ENCODE measurements at regions not wholly inside any gene's neighbourhood (a gene's known extent, or its start where the extent isn't known, plus 50 kb on each side); places are given as distances from the start of the nearest gene placed in this dataset.

- Histone ChIP-seq H3K4me3 (replicated peaks in 1 of 3) (no peak overlapping the region), H3K9me3 (no peaks in the 10 kb centered on the region), H3K27ac (no peak overlapping the region), H3K36me3 (no peaks in the 10 kb centered on the region), H3K4me1 (no peaks in the 10 kb centered on the region), H3K27me3 (no peaks in the 10 kb centered on the region)
- TF ChIP-seq CTCF (IDR thresholded peaks at IDR 0.05) (no peak), POLR2A (IDR thresholded peaks at IDR 0.05) (no peak)
- DNase-seq = no peak
- intact Hi-C loops (cut with DNase I) = no loop called here
- WGBS, 2 donors = 49 to 63% methylated on average over 10 of the region's 12 CpGs
Observed at GRCh38 chr1:29856340-29857114, 620.2 kb downstream of the PTPRU start.

- no peaks in the 10 kb centered on the region for H3K36me3 ChIP-seq
- intact Hi-C loops (cut with DNase I) = no loop called here
- H3K4me1 ChIP-seq = no peaks in the 10 kb centered on the region
- no peak overlapping the region for H3K4me3 ChIP-seq (replicated peaks in 1 of 3)
- H3K9me3 ChIP-seq = no peaks in the 10 kb centered on the region
- TF ChIP-seq CTCF (IDR thresholded peaks at IDR 0.05) = no peak
- TF ChIP-seq POLR2A (IDR thresholded peaks at IDR 0.05) = no peak
- 74 to 78% methylated on average over 10 of the region's 10 CpGs for WGBS, 2 donors
- no peaks in the 10 kb centered on the region for H3K27me3 ChIP-seq
- no peak for DNase-seq
- no peak overlapping the region for H3K27ac ChIP-seq
Observed at GRCh38 chr1:29855561-29856160, 619.3 kb downstream of the PTPRU start.

DNA sequence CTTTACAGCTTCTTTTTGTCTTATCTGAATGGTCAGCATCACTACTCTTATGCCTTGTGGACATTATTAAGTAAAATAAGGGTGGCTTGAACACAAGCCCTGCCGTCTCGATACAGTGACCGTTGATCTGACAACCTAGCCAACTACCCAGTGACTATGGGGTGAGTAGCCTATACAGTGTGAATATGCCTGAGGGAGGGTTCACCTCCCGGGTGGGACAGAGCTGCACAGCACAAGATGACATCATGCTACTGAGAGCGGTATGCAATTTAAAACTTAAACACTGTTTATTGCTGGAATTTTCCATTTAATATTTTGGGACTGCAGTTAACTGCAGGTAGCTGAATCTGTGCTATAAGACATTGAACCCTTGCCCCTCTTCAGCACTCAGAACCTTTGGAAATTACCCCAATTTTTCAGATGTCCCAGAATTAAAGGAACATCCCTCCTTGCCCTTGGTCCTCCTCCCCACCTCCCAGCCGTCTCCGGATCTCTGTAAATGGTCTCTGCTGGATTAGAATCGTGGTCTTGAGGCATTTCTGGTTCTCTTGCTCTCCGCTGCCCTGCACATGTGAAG lies 618.5 kb downstream of the PTPRU start:
- no peaks in the 10 kb centered on the region for H3K27me3 ChIP-seq
- no peaks in the 10 kb centered on the region for H3K36me3 ChIP-seq
- no peak overlapping the region for H3K27ac ChIP-seq
- 71 to 74% methylated on average over 9 of the region's 9 CpGs for WGBS, 2 donors
- H3K4me3 ChIP-seq (replicated peaks in 1 of 3) = no peak overlapping the region
- no peak for TF ChIP-seq POLR2A (IDR thresholded peaks at IDR 0.05)
- no peaks in the 10 kb centered on the region for H3K9me3 ChIP-seq
- H3K4me1 ChIP-seq = no peaks in the 10 kb centered on the region
- DNase-seq = no peak
- intact Hi-C loops (cut with DNase I) = no loop called here

DNA sequence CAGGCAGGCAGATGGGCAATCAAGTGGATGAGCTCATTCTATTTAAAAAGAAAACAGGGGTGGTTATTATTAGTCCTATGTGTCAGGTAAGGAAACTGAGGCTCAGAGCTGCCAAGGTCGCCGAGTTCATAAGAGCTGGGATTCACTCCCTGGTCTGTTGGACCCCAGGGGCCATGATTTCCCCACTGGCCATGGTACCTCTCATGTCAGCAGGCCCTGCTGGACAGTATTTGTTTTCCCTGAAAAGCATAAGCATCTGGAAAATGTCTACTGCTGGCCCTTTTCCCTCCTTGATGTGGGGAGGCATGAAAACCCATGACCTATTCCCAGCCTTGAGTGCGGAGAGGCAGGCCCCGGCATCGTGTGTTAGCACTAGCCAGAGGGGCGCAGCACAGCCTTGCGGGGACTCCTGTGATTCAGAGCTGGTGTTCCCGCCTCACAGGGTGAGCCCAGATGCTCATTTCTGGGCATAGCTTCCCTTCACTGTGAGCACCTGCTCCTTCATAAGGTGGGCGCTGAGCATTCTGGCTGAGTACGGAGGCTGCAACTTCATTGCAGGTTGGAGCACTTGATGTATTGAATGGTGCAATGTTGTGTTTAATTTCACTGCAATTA lies 617.5 kb downstream of the PTPRU start:
- Histone ChIP-seq H3K4me1 (no peaks in the 10 kb centered on the region), H3K27ac (no peak overlapping the region), H3K36me3 (no peaks in the 10 kb centered on the region), H3K9me3 (no peaks in the 10 kb centered on the region), H3K27me3 (no peaks in the 10 kb centered on the region), H3K4me3 (replicated peaks in 1 of 3) (no peak overlapping the region)
- intact Hi-C loops (cut with DNase I) = no loop called here
- no peak for TF ChIP-seq POLR2A (IDR thresholded peaks at IDR 0.05)
- TF ChIP-seq CTCF (IDR thresholded peaks at IDR 0.05) = no peak
- 74 to 84% methylated on average over 5 to 10 of the region's 10 CpGs for WGBS, 2 donors
- no peak for DNase-seq

GRCh38 chr1:29852248-29852647 lies 615.9 kb downstream of the PTPRU start:
- no peaks in the 10 kb centered on the region for H3K36me3 ChIP-seq
- H3K27me3 ChIP-seq = no peaks in the 10 kb centered on the region
- H3K27ac ChIP-seq = no peak overlapping the region
- no peaks in the 10 kb centered on the region for H3K4me1 ChIP-seq
- DNase-seq = no peak
- TF ChIP-seq CTCF (IDR thresholded peaks at IDR 0.05) = no peak
- no peak for TF ChIP-seq POLR2A (IDR thresholded peaks at IDR 0.05)
- intact Hi-C loops (cut with DNase I) = no loop called here
- H3K9me3 ChIP-seq = no peaks in the 10 kb centered on the region
- WGBS, 2 donors = 78 to 87% methylated on average over 5 to 9 of the region's 9 CpGs
- no peak overlapping the region for H3K4me3 ChIP-seq (replicated peaks in 1 of 3)

Data from thyroid gland (tissue), 4 donors.